ENCODE measurements at regions not wholly inside any gene's neighbourhood (a gene's known extent, or its start where the extent isn't known, plus 50 kb on each side); places are given as distances from the start of the nearest gene placed in this dataset.

- Histone ChIP-seq H2AFZ (ENCODE audit: low read length) (no peak overlapping the region), H3K4me2 (ENCODE audit: low read length) (no peak overlapping the region), H4K20me1 (ENCODE audit: low read length) (no peaks in the 10 kb centered on the region), H3K27me3 (ENCODE audit: low read length) (peaks cover 92% of the 10 kb centered on the region), H3K4me1 (ENCODE audit: insufficient read depth, low read length) (no peaks in the 10 kb centered on the region), H3K4me3 (ENCODE audit: low read length) (no peak overlapping the region), H3K27ac (ENCODE audit: low read length) (no peak overlapping the region), H3K9me3 (ENCODE audit: low read length) (no peaks in the 10 kb centered on the region), H3K9ac (ENCODE audit: low read length) (no peak overlapping the region), H3K36me3 (ENCODE audit: low read depth, low read length) (no peaks in the 10 kb centered on the region), H3K79me2 (ENCODE audit: low read length) (no peaks in the 10 kb centered on the region), H3F3A (ENCODE audit: low read length, unreplicated experiment) (no peaks in the 10 kb centered on the region), H3K9me2 (replicated peaks; ENCODE audit: low read length) (no peaks in the 10 kb centered on the region)
- ChIA-PET CTCF (no interaction called here), POLR2A (ENCODE audit: unreplicated experiment) (no interaction called here)
- DNase-seq: no peak
- no TSS peak for BruUV-seq (replicated peaks)
- no peak for ATAC-seq
- TF ChIP-seq CTCF (conservative IDR thresholded peaks at IDR 0.05; ENCODE audit: low read depth, low read length) (no peak), EZH2phosphoT487 (IDR thresholded peaks at IDR 0.05; ENCODE audit: borderline replicate concordance, low read length) (no peak), EZH2 (IDR thresholded peaks at IDR 0.05; ENCODE audit: low read length, unreplicated experiment) (no peak)
- intact Hi-C loops (cut with micrococcal nuclease): no loop called here
Measured at GRCh38 chr7:25868509-25868908, 283.5 kb upstream of the NFE2L3 start.

GRCh38 chr7:25870574-25870973 is 281.4 kb upstream of the NFE2L3 start:
- no peak overlapping the region for H3K4me3 ChIP-seq (ENCODE audit: low read length)
- no peak for TF ChIP-seq CTCF (conservative IDR thresholded peaks at IDR 0.05; ENCODE audit: low read depth, low read length)
- TF ChIP-seq EZH2 (IDR thresholded peaks at IDR 0.05; ENCODE audit: low read length, unreplicated experiment): no peak
- no peak for TF ChIP-seq EZH2phosphoT487 (IDR thresholded peaks at IDR 0.05; ENCODE audit: borderline replicate concordance, low read length)
- no peaks in the 10 kb centered on the region for H3F3A ChIP-seq (ENCODE audit: low read length, unreplicated experiment)
- H3K4me2 ChIP-seq (ENCODE audit: low read length): no peak overlapping the region
- H3K27ac ChIP-seq (ENCODE audit: low read length): no peak overlapping the region
- CTCF ChIA-PET: no interaction called here
- H2AFZ ChIP-seq (ENCODE audit: low read length): no peak overlapping the region
- POLR2A ChIA-PET (ENCODE audit: unreplicated experiment): no interaction called here
- intact Hi-C loops (cut with micrococcal nuclease): no loop called here
- no peak overlapping the region for H3K9ac ChIP-seq (ENCODE audit: low read length)
- DNase-seq: no peak
- H3K27me3 ChIP-seq (ENCODE audit: low read length): peaks cover 91% of the 10 kb centered on the region
- no TSS peak for BruUV-seq (replicated peaks)
- no peaks in the 10 kb centered on the region for H3K4me1 ChIP-seq (ENCODE audit: insufficient read depth, low read length)
- H3K9me2 ChIP-seq (replicated peaks; ENCODE audit: low read length): no peaks in the 10 kb centered on the region
- no peaks in the 10 kb centered on the region for H3K79me2 ChIP-seq (ENCODE audit: low read length)
- no peaks in the 10 kb centered on the region for H3K9me3 ChIP-seq (ENCODE audit: low read length)
- H3K36me3 ChIP-seq (ENCODE audit: low read depth, low read length): no peaks in the 10 kb centered on the region
- no peaks in the 10 kb centered on the region for H4K20me1 ChIP-seq (ENCODE audit: low read length)
- no peak for ATAC-seq

- H3K27ac ChIP-seq (ENCODE audit: low read length): no peak overlapping the region
- no peak for TF ChIP-seq CTCF (conservative IDR thresholded peaks at IDR 0.05; ENCODE audit: low read depth, low read length)
- no peaks in the 10 kb centered on the region for H3K36me3 ChIP-seq (ENCODE audit: low read depth, low read length)
- no peaks in the 10 kb centered on the region for H3K9me3 ChIP-seq (ENCODE audit: low read length)
- H3K9me2 ChIP-seq (replicated peaks; ENCODE audit: low read length): no peaks in the 10 kb centered on the region
- no peaks in the 10 kb centered on the region for H3K79me2 ChIP-seq (ENCODE audit: low read length)
- intact Hi-C loops (cut with micrococcal nuclease): no loop called here
- no peak overlapping the region for H3K4me2 ChIP-seq (ENCODE audit: low read length)
- peaks cover 97% of the 10 kb centered on the region for H3K27me3 ChIP-seq (ENCODE audit: low read length)
- no peak overlapping the region for H3K9ac ChIP-seq (ENCODE audit: low read length)
- no peaks in the 10 kb centered on the region for H3K4me1 ChIP-seq (ENCODE audit: insufficient read depth, low read length)
- DNase-seq (no peak), ATAC-seq (no peak)
- no peak overlapping the region for H2AFZ ChIP-seq (ENCODE audit: low read length)
- no peaks in the 10 kb centered on the region for H4K20me1 ChIP-seq (ENCODE audit: low read length)
- POLR2A ChIA-PET (ENCODE audit: unreplicated experiment): no interaction called here
- CTCF ChIA-PET: no interaction called here
- H3F3A ChIP-seq (ENCODE audit: low read length, unreplicated experiment): no peaks in the 10 kb centered on the region
- no TSS peak for BruUV-seq (replicated peaks)
- H3K4me3 ChIP-seq (ENCODE audit: low read length): no peak overlapping the region
Measured at GRCh38 chr7:25876092-25876491, 275.9 kb upstream of the NFE2L3 start.

All from PC-3 (cell line).